ENCODE measurements at regions not wholly inside any gene's neighbourhood (a gene's known extent, or its start where the extent isn't known, plus 50 kb on each side); places are given as distances from the start of the nearest gene placed in this dataset.

DNA sequence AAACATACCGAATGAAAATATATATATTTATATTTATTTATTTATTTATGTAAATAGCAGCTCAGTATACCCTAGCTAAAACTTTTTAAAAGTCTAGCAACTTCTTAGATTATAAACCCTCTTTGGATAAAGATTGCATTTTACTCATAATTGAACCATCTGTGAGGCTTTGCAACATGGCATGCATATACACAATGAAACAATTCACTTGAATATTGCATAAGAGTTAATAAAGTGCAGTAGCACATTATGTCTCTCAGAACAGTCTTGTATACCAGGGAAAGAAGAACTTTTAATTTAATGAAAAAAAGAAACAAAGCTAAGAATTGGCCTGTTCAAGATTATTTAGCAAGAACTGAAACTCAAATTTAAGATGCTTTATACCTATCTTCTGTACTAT lies 1363.9 kb upstream of the ADGRL2 start:
- H3K27ac Mint-ChIP-seq, result no peak overlapping the region
- no peaks in the 10 kb centered on the region for H3K27me3 Mint-ChIP-seq (ENCODE audit: low read depth)
- no peak overlapping the region for H3K4me3 Mint-ChIP-seq
- no peaks in the 10 kb centered on the region for H3K36me3 Mint-ChIP-seq (ENCODE audit: low read depth)
- H3K4me1 Mint-ChIP-seq (ENCODE audit: low read depth), result no peaks in the 10 kb centered on the region
- H3K9me3 Mint-ChIP-seq, result peaks cover 7% of the 10 kb centered on the region

DNA sequence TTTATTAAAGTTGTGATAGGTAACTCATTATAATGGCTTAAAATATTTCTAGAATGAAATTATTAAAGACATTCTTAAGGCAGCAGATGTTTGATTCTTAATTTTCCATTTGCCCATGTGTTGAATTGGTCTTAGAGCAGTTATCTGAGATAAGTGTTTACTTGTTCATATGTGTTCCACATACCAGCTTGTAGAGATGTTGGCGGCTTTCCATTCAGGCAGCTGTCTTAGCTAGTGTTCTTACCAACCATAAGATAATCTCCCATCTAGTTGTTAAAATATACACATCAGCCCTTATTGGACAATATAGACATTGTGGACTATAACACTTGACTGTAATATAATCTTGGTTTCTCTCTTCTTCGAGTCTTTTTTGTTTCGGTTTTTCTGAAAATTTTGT lies 1372.9 kb upstream of the ADGRL2 start:
- no peaks in the 10 kb centered on the region for H3K36me3 Mint-ChIP-seq (ENCODE audit: low read depth)
- H3K9me3 Mint-ChIP-seq, result peaks cover 6% of the 10 kb centered on the region
- no peaks in the 10 kb centered on the region for H3K4me1 Mint-ChIP-seq (ENCODE audit: low read depth)
- no peak overlapping the region for H3K4me3 Mint-ChIP-seq
- no peak overlapping the region for H3K27ac Mint-ChIP-seq
- H3K27me3 Mint-ChIP-seq (ENCODE audit: low read depth), result no peaks in the 10 kb centered on the region

DNA sequence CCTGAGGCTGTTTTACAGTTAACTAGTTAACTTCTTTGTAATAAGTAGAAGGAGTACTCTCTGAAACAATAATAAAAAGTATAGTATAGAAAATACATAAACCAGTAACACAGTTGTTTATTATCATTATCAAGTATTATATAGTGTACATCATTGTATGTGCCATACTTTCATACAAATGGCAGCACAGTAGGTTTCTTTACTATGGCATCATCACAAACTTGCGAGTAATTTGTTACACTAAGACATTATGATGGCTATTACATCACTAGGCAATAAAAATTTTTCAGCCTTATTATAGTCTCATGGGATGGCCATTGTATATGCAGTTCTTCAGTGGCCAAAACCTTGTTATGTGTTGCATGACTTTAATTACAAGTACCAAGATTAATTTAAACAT lies 1376.5 kb upstream of the ADGRL2 start:
- Mint-ChIP-seq H3K9me3 (no peaks in the 10 kb centered on the region), H3K27ac (no peak overlapping the region), H3K27me3 (ENCODE audit: low read depth) (no peaks in the 10 kb centered on the region)

DNA sequence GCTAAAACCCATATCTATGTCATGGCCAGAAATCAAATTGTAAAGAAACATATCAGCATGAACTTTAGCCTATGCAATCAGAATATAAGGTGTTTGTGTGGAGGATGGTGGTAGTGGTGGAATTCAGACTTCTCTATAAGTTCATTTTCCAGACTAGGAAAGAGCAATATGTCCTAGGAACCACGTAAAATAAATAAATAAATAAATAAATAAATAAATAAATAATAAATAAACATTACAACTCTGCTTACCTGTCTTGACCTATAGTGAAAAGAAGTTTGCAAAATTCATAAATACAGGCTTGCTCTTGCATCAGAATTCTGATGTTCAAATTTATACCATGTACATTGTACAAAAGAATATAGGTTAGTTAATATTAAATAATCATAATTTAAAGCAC lies 1382.6 kb upstream of the ADGRL2 start:
- Mint-ChIP-seq H3K4me3 (no peak overlapping the region), H3K4me1 (ENCODE audit: low read depth) (no peaks in the 10 kb centered on the region), H3K27me3 (ENCODE audit: low read depth) (no peaks in the 10 kb centered on the region), H3K36me3 (ENCODE audit: low read depth) (no peaks in the 10 kb centered on the region), H3K27ac (no peak overlapping the region), H3K9me3 (no peaks in the 10 kb centered on the region)

More for the DNA sequence above, 1376.5 kb upstream of the ADGRL2 start:
- Mint-ChIP-seq H3K4me1 (ENCODE audit: low read depth) (no peaks in the 10 kb centered on the region), H3K36me3 (ENCODE audit: low read depth) (no peaks in the 10 kb centered on the region), H3K4me3 (no peak overlapping the region)

DNA sequence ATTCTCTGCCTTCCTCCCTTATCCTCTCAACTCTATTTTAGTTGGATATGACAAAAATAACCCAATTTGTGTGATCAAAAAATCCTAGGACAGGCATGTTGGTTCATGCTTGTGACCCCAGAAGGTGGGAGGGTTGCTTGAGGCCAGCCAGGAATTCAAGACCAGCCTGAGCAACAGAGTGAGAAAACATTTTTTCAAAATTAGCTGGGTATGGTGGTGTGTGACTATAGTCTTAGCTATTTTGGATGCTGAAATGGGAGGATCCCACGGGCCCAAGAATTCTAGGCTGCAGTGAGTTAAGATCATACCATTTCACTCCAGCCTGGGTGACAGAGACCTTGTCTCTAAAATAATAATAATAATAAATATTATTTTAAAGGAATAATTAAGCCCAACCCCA lies 1383.1 kb upstream of the ADGRL2 start:
- Mint-ChIP-seq H3K4me3 (no peak overlapping the region), H3K27ac (no peak overlapping the region), H3K9me3 (no peaks in the 10 kb centered on the region), H3K4me1 (ENCODE audit: low read depth) (no peaks in the 10 kb centered on the region), H3K27me3 (ENCODE audit: low read depth) (no peaks in the 10 kb centered on the region), H3K36me3 (ENCODE audit: low read depth) (no peaks in the 10 kb centered on the region)

DNA sequence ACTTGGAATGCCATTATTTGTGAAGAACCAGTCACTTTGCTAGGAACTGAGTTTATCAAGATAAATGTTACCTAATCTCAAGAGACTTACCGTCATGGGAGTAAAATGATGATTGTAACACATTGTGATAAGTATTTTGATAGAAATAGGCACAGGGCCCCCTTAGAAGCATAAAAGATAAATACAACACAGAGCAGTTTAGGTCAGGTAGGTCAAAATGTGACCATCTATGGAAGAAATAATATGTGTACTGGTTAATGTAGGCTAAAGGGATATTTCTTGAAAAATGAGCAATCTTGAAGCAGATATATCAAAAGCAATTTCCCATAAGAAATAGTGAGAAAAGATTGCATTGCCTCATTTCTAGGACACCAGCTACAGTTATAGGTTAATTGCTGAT lies 1386.8 kb upstream of the ADGRL2 start:
- H3K27me3 Mint-ChIP-seq (ENCODE audit: low read depth), result no peaks in the 10 kb centered on the region
- no peak overlapping the region for H3K4me3 Mint-ChIP-seq
- H3K9me3 Mint-ChIP-seq, result no peaks in the 10 kb centered on the region
- H3K4me1 Mint-ChIP-seq (ENCODE audit: low read depth), result no peaks in the 10 kb centered on the region
- H3K27ac Mint-ChIP-seq, result no peak overlapping the region
- H3K36me3 Mint-ChIP-seq (ENCODE audit: low read depth), result no peaks in the 10 kb centered on the region

DNA sequence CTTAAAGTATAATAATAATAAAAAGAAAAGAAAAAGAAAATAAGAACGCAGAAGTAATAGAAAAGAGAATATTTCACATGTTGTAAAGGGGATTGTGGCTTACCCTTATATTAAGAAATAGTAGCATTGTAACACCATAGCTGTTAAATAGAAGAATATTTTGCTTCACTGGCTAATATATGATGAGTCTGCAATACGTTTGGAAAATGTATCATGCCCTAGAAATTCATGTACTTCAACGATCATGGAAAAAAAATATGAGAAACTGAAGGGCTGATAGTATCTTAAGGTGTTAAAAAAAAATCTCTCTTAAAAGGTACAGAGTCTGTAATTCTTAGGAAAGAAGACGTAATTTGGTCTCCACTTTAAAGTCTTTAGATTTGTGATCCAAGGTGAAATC lies 1390.5 kb upstream of the ADGRL2 start:
- no peaks in the 10 kb centered on the region for H3K36me3 Mint-ChIP-seq (ENCODE audit: low read depth)

DNA sequence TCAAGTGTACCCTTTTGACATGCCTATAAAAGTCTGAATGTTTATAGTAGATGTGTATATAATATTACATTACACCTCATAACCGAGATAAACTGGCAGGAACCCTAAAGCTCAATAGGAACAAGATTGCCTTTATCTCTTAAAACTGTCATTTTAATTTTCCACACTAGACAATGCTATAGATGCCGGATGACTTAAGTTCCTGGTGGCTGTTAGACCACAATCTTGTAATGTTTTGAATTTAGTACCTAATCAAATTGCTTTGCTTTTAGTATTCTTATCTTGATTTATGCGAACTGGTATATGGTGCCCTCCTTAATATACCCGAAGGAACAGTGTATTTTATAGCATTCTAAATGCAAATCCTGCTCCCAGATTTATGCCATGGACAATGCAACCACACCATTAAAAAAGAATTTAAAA lies 1397.0 kb upstream of the ADGRL4 start:
- Mint-ChIP-seq H3K9me3 (peaks cover 10% of the 10 kb centered on the region), H3K27me3 (ENCODE audit: low read depth) (no peaks in the 10 kb centered on the region), H3K4me1 (ENCODE audit: low read depth) (no peaks in the 10 kb centered on the region), H3K4me3 (no peak overlapping the region), H3K27ac (no peak overlapping the region), H3K36me3 (ENCODE audit: low read depth) (no peaks in the 10 kb centered on the region)

More for the DNA sequence above, 1390.5 kb upstream of the ADGRL2 start:
- Mint-ChIP-seq H3K27ac (no peak overlapping the region), H3K27me3 (ENCODE audit: low read depth) (no peaks in the 10 kb centered on the region), H3K4me3 (no peak overlapping the region), H3K9me3 (no peaks in the 10 kb centered on the region), H3K4me1 (ENCODE audit: low read depth) (no peaks in the 10 kb centered on the region)

DNA sequence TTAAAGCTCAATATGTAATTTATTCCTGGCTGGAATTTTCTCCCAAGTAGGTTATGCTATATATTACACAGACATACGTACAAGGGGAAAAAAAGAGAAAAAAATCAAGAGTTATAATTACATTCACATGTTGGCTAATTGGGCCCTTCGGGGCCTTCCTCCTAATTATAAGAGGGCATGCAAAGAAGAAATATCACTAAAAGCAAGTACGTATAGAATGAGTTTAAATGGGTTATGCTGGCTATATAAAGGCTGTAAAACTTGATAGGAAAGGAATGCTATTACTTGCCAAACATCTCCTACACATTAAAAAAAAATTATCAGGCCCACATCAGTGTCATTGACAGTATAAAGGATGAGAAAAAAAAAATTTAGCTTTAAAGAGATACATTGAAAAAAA lies 1396.1 kb upstream of the ADGRL4 start:
- Mint-ChIP-seq H3K4me1 (ENCODE audit: low read depth) (no peaks in the 10 kb centered on the region), H3K9me3 (peaks cover 10% of the 10 kb centered on the region), H3K27ac (no peak overlapping the region), H3K4me3 (no peak overlapping the region), H3K27me3 (ENCODE audit: low read depth) (no peaks in the 10 kb centered on the region), H3K36me3 (ENCODE audit: low read depth) (no peaks in the 10 kb centered on the region)

DNA sequence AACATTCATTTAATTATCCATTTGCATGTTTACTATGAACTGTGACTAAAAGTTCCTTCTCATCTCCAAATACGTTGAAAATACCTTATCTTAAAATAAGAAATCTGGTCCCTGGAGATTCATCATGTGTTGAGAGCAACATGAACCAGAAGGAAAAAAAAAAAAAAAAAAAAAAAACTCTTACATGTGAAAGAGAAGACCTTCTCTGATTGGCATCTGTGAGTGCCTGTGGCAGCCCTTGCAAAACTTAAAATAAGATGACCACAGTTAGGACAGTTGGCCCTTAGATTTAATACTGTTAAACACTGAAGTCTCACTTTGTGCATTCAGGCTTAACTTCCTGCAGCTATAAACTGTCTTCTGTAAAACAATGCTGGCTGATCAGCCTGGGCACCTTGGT lies 1395.2 kb upstream of the ADGRL4 start:
- Mint-ChIP-seq H3K9me3 (peaks cover 10% of the 10 kb centered on the region), H3K4me3 (no peak overlapping the region), H3K4me1 (ENCODE audit: low read depth) (no peaks in the 10 kb centered on the region), H3K36me3 (ENCODE audit: low read depth) (no peaks in the 10 kb centered on the region), H3K27ac (no peak overlapping the region), H3K27me3 (ENCODE audit: low read depth) (no peaks in the 10 kb centered on the region)

DNA sequence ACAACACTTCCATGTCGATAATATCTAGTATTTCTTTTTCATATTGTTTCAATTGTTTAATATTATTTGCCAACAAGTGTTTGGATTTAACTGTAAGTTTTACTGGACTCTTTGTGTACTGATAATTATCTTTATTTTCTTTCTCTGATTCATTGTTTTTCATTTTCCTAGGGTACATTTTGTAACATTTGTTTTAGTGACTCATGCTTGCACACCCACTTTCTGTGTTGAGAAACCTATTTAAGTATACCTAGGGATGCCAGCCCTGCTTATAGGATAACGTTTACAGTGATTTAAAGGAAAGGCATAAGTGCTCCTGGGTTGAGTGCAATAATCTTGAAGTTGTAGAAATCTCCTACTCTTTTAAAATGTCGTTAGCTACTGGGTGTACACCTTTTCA lies 1386.0 kb upstream of the ADGRL4 start:
- peaks cover 16% of the 10 kb centered on the region for H3K9me3 Mint-ChIP-seq
- H3K36me3 Mint-ChIP-seq (ENCODE audit: low read depth), result no peaks in the 10 kb centered on the region
- no peaks in the 10 kb centered on the region for H3K4me1 Mint-ChIP-seq (ENCODE audit: low read depth)
- no peak overlapping the region for H3K27ac Mint-ChIP-seq
- H3K4me3 Mint-ChIP-seq, result no peak overlapping the region
- no peaks in the 10 kb centered on the region for H3K27me3 Mint-ChIP-seq (ENCODE audit: low read depth)

DNA sequence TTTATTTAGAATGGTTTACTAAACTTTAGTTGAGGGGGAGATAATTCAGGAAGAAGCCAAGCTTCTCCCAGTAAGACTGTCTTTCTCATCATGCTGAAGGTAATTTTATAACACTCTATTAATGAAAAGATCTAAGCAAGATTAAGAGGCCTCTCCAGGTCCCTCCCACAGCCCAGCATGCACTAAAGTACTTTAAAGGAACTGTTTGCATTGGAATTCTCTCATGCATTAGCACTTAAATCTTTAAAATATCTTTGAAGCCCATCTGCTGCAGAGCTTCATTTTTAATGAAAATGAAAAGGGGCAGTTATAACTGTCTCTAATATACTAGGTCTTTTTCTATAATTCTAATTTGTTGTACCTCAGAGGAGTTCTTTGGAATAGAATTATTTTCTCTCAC lies 1379.1 kb upstream of the ADGRL4 start:
- H3K4me3 Mint-ChIP-seq, result no peak overlapping the region
- peaks cover 16% of the 10 kb centered on the region for H3K9me3 Mint-ChIP-seq
- H3K27me3 Mint-ChIP-seq (ENCODE audit: low read depth), result no peaks in the 10 kb centered on the region
- no peak overlapping the region for H3K27ac Mint-ChIP-seq
- H3K36me3 Mint-ChIP-seq (ENCODE audit: low read depth), result no peaks in the 10 kb centered on the region
- H3K4me1 Mint-ChIP-seq (ENCODE audit: low read depth), result no peaks in the 10 kb centered on the region

DNA sequence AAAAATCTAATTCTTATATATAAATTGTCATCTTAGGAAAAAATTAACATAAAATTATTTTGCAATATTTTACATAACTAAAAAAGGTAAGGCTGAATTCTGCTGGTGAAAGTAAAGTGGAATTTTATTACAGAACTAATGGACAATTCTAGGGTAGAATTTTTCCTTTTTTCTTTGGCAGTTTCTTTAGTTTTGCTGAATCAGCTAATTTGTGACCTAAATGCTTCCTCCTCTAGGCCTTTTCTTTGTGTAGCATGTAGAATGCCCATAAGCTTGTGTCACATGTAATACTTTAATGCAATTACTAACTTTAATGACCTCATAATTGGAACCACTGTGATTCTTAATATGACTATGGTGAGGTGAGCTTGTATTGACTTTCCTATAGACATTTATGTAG lies 1378.4 kb upstream of the ADGRL4 start:
- H3K9me3 Mint-ChIP-seq, result peaks cover 16% of the 10 kb centered on the region
- no peaks in the 10 kb centered on the region for H3K4me1 Mint-ChIP-seq (ENCODE audit: low read depth)
- no peaks in the 10 kb centered on the region for H3K36me3 Mint-ChIP-seq (ENCODE audit: low read depth)
- H3K27me3 Mint-ChIP-seq (ENCODE audit: low read depth), result no peaks in the 10 kb centered on the region
- H3K27ac Mint-ChIP-seq, result no peak overlapping the region
- H3K4me3 Mint-ChIP-seq, result no peak overlapping the region

DNA sequence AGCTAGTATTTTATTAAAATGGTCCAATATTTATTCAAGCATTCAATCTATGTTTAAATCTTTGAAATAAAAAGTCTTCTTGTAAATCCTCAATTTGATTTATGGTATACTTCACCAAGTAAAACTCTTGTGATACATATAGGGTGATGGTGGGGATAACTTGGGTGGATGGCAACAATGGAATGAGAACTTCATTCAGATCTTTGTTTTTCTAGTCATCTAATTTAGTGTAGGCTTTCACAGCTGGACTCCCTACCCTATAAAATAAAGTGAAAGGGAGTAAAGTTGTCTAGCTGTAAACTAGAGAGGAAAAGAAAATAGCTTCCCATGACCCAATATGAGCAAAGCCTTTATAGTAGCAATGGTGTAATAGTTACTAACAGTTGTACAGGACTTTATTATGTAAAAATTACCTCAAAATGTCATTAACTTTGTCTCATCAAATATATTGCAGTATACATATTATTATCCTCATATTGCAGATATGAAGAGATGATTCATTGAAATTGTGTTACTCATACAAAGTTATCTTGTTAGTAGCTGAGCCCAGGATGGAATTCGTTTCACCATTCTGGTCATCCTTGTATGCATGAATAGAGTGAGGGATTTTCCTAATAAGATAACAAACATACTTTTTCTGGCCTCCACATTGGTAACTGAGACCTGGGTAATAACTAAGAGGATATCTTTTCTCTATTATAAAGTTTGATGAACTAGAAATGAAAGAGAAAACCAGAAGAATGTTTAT lies 1377.7 kb upstream of the ADGRL4 start:
- Mint-ChIP-seq H3K4me3 (no peak overlapping the region), H3K27ac (no peak overlapping the region), H3K27me3 (ENCODE audit: low read depth) (no peaks in the 10 kb centered on the region), H3K9me3 (peaks cover 11% of the 10 kb centered on the region), H3K4me1 (ENCODE audit: low read depth) (no peaks in the 10 kb centered on the region), H3K36me3 (ENCODE audit: low read depth) (no peaks in the 10 kb centered on the region)

DNA sequence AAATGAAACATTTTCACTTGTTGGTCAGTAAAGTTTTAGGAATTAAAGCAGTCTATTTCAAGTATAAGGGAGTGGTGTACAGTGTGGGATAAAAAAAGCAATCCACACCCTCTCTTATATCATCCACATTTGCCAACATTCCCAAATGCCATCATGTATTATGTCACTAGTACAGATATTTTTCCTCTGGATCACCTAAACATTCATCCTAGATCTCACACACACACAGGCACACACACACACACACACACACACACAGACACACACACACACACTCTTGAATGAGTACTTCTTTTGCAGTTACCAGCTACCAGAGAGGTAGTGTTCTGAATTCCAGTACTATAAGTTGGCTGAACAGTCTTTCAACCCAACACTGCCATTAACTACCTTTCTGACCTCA lies 1369.1 kb upstream of the ADGRL4 start:
- no peak overlapping the region for H3K4me3 Mint-ChIP-seq
- H3K36me3 Mint-ChIP-seq (ENCODE audit: low read depth), result no peaks in the 10 kb centered on the region
- H3K27ac Mint-ChIP-seq, result no peak overlapping the region
- H3K9me3 Mint-ChIP-seq, result peaks cover 4% of the 10 kb centered on the region
- no peaks in the 10 kb centered on the region for H3K27me3 Mint-ChIP-seq (ENCODE audit: low read depth)
- no peaks in the 10 kb centered on the region for H3K4me1 Mint-ChIP-seq (ENCODE audit: low read depth)

DNA sequence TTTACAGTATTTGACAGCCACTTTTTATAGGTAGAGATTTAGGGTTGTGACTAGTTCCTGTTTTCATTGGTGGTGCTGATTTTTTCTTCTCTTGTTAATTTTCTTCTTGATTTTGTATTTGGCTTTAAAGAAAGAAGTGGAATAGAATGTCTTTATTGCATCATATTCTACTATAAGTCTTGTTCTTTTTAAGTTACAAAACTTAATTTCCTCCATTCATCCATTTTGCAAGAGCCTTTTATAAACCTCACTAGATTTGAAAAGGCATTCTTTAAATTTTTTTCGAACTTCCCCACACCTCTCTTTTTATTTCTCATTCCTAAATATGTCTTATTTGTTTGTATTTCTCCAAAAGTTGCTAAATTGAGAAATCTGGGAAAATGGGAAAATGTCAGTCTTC lies 1368.6 kb upstream of the ADGRL4 start:
- Mint-ChIP-seq H3K4me3 (no peak overlapping the region), H3K27me3 (ENCODE audit: low read depth) (no peaks in the 10 kb centered on the region), H3K36me3 (ENCODE audit: low read depth) (no peaks in the 10 kb centered on the region), H3K9me3 (peaks cover 4% of the 10 kb centered on the region), H3K4me1 (ENCODE audit: low read depth) (no peaks in the 10 kb centered on the region), H3K27ac (no peak overlapping the region)

All from T-helper 1 cell treated with Interleukin-12 subunit alpha and Interleukin-12 subunit beta and Interleukin-4 antibody, amounts not matched to agents 30 μg/mL and 1 μg/mL, for 36 hours (primary cell).